Immature natural killer cell (primary cell): ENCODE measurements at regions not wholly inside any gene's neighbourhood (a gene's known extent, or its start where the extent isn't known, plus 50 kb on each side); places are given as distances from the start of the nearest gene placed in this dataset.

ENCODE experiments used
- DNase-seq, 3 donors: peaks; one replicate each; pipeline ENCODE4 v3.0.0; 2022; ENCODE audit warnings: mixed read lengths in 1 of 3
- H3K27ac Mint-ChIP-seq, 6 donors: one replicate each; pipeline ENCODE4 v1.8.0; 2020; ENCODE audit warnings: mixed read lengths in 6 of 6, mild to moderate bottlenecking in 5 of 6, inconsistent platforms in 4 of 6, moderate library complexity in 3 of 6
- H3K27me3 Mint-ChIP-seq, 3 donors: one replicate each; pipeline ENCODE4 v1.8.0; 2020 to 2021; ENCODE audit warnings: low read depth in 3 of 3, mild to moderate bottlenecking in 3 of 3, mixed read lengths in 3 of 3, moderate library complexity in 3 of 3, inconsistent platforms in 1 of 3
- H3K36me3 Mint-ChIP-seq, 3 donors: one replicate each; pipeline ENCODE4 v1.8.0; 2020; ENCODE audit warnings: mixed read lengths in 3 of 3, inconsistent platforms in 2 of 3, mild to moderate bottlenecking in 2 of 3
- H3K4me1 Mint-ChIP-seq, 2 donors: one replicate each; pipeline ENCODE4 v1.8.0; 2020; ENCODE audit warnings: inconsistent platforms in 2 of 2, mild to moderate bottlenecking in 2 of 2, mixed read lengths in 2 of 2, moderate library complexity in 1 of 2
- H3K4me3 Mint-ChIP-seq, 5 donors: one replicate each; pipeline ENCODE4 v1.8.0; 2020; ENCODE audit warnings: mild to moderate bottlenecking in 5 of 5, mixed read lengths in 5 of 5, inconsistent platforms in 3 of 5, moderate library complexity in 3 of 5
- H3K9me3 Mint-ChIP-seq, 6 donors: one replicate each; pipeline ENCODE4 v1.8.0; 2020; ENCODE audit warnings: mild to moderate bottlenecking in 6 of 6, mixed read lengths in 6 of 6, inconsistent platforms in 4 of 6, moderate library complexity in 3 of 6

GRCh38 chr10:3936422-3937040 is 151.5 kb upstream of the KLF6 start:
- H3K9me3 Mint-ChIP-seq, result no peaks in the 10 kb centered on the region
- H3K36me3 Mint-ChIP-seq, result peaks cover 0 to 3% (median 0%) of the 10 kb centered on the region in 3 donors
- H3K27me3 Mint-ChIP-seq, result peaks cover 0 to 4% (median 2%) of the 10 kb centered on the region in 3 donors
- H3K27ac Mint-ChIP-seq, result peak overlapping the region in 2 of 6 donors; percentile 64 to 83
- no peak for DNase-seq
- H3K4me1 Mint-ChIP-seq, result peaks cover 7 to 15% of the 10 kb centered on the region in 2 donors
- H3K4me3 Mint-ChIP-seq, result no peak overlapping the region

- peaks cover 0 to 2% (median under 1%) of the 10 kb centered on the region in 3 donors for H3K27me3 Mint-ChIP-seq
- H3K9me3 Mint-ChIP-seq, result no peaks in the 10 kb centered on the region
- DNase-seq, result no peak
- peak overlapping the region in 2 of 5 donors; percentile 13 to 78 for H3K4me3 Mint-ChIP-seq
- peaks cover 7 to 15% of the 10 kb centered on the region in 2 donors for H3K4me1 Mint-ChIP-seq
- peaks cover 0 to 3% (median 0%) of the 10 kb centered on the region in 3 donors for H3K36me3 Mint-ChIP-seq
- peak overlapping the region in 2 of 6 donors; percentile 82 to 98 for H3K27ac Mint-ChIP-seq
These were observed 150.9 kb upstream of the KLF6 start for GRCh38 chr10:3935933-3936359.

- Mint-ChIP-seq H3K4me3 (peak overlapping the region; percentile 40 to 78 (median 51)), H3K27ac (peak overlapping the region; percentile 41 to 98 (median 80)), H3K36me3 (peaks cover 0 to 3% (median 0%) of the 10 kb centered on the region in 3 donors), H3K9me3 (no peaks in the 10 kb centered on the region), H3K27me3 (peaks cover 0 to 2% (median 0%) of the 10 kb centered on the region in 3 donors), H3K4me1 (peaks cover 7 to 15% of the 10 kb centered on the region in 2 donors)
- DNase-seq, result peak; percentile 14 to 61 (median 20)
These were observed 150.1 kb upstream of the KLF6 start for GRCh38 chr10:3935141-3935540.

- H3K4me1 Mint-ChIP-seq, result peaks cover 7 to 15% of the 10 kb centered on the region in 2 donors
- H3K4me3 Mint-ChIP-seq, result no peak overlapping the region
- no peak for DNase-seq
- peaks cover 0 to 6% (median 0%) of the 10 kb centered on the region in 3 donors for H3K36me3 Mint-ChIP-seq
- peak overlapping the region in 1 of 6 donors; percentile 41 for H3K27ac Mint-ChIP-seq
- peaks cover 0 to 2% (median 0%) of the 10 kb centered on the region in 3 donors for H3K27me3 Mint-ChIP-seq
- H3K9me3 Mint-ChIP-seq, result no peaks in the 10 kb centered on the region
These were observed 148.7 kb upstream of the KLF6 start for GRCh38 chr10:3933733-3934132.

- peaks cover 0 to 6% (median 0%) of the 10 kb centered on the region in 3 donors for H3K36me3 Mint-ChIP-seq
- peaks cover 0 to 2% (median 0%) of the 10 kb centered on the region in 3 donors for H3K27me3 Mint-ChIP-seq
- H3K4me1 Mint-ChIP-seq, result peaks cover 7 to 15% of the 10 kb centered on the region in 2 donors
- no peak for DNase-seq
- no peak overlapping the region for H3K27ac Mint-ChIP-seq
- no peaks in the 10 kb centered on the region for H3K9me3 Mint-ChIP-seq
- H3K4me3 Mint-ChIP-seq, result no peak overlapping the region
These were observed 147.8 kb upstream of the KLF6 start for GRCh38 chr10:3932597-3933375.

GRCh38 chr10:3931901-3932300 is 146.9 kb upstream of the KLF6 start:
- no peak overlapping the region for H3K4me3 Mint-ChIP-seq
- no peak overlapping the region for H3K27ac Mint-ChIP-seq
- no peaks in the 10 kb centered on the region for H3K9me3 Mint-ChIP-seq
- H3K27me3 Mint-ChIP-seq, result peaks cover 0 to 3% (median 2%) of the 10 kb centered on the region in 3 donors
- peaks cover 0 to 6% (median 0%) of the 10 kb centered on the region in 3 donors for H3K36me3 Mint-ChIP-seq
- no peak for DNase-seq
- peaks cover 7 to 15% of the 10 kb centered on the region in 2 donors for H3K4me1 Mint-ChIP-seq

- H3K4me1 Mint-ChIP-seq, result peaks cover 7 to 15% of the 10 kb centered on the region in 2 donors
- no peak for DNase-seq
- peaks cover 0 to 6% (median 0%) of the 10 kb centered on the region in 3 donors for H3K36me3 Mint-ChIP-seq
- peaks cover 0 to 3% (median 2%) of the 10 kb centered on the region in 3 donors for H3K27me3 Mint-ChIP-seq
- H3K27ac Mint-ChIP-seq, result no peak overlapping the region
- no peaks in the 10 kb centered on the region for H3K9me3 Mint-ChIP-seq
- H3K4me3 Mint-ChIP-seq, result no peak overlapping the region
These were observed 146.2 kb upstream of the KLF6 start for GRCh38 chr10:3931224-3931623.

- Mint-ChIP-seq H3K9me3 (no peaks in the 10 kb centered on the region), H3K4me3 (no peak overlapping the region)
These were observed 143.6 kb upstream of the KLF6 start for GRCh38 chr10:3928569-3928968.

GRCh38 chr10:3928078-3928477 is 143.1 kb upstream of the KLF6 start:
- no peak overlapping the region for H3K4me3 Mint-ChIP-seq
- no peak for DNase-seq
- H3K9me3 Mint-ChIP-seq, result no peaks in the 10 kb centered on the region
- peaks cover 5 to 8% of the 10 kb centered on the region in 2 donors for H3K4me1 Mint-ChIP-seq
- peaks cover 0 to 6% (median 0%) of the 10 kb centered on the region in 3 donors for H3K36me3 Mint-ChIP-seq
- H3K27me3 Mint-ChIP-seq, result peaks cover 2 to 5% (median 2%) of the 10 kb centered on the region in 3 donors
- no peak overlapping the region for H3K27ac Mint-ChIP-seq

More at GRCh38 chr10:3928569-3928968, 143.6 kb upstream of the KLF6 start:
- Mint-ChIP-seq H3K36me3 (peaks cover 0 to 6% (median 0%) of the 10 kb centered on the region in 3 donors), H3K4me1 (peaks cover 5 to 8% of the 10 kb centered on the region in 2 donors), H3K27ac (peak overlapping the region in 1 of 6 donors; percentile 24), H3K27me3 (peaks cover 2 to 5% (median 2%) of the 10 kb centered on the region in 3 donors)
- DNase-seq, result no peak

- Mint-ChIP-seq H3K36me3 (peaks cover 0 to 6% (median 0%) of the 10 kb centered on the region in 3 donors), H3K4me3 (no peak overlapping the region), H3K9me3 (no peaks in the 10 kb centered on the region), H3K27ac (no peak overlapping the region), H3K27me3 (peaks cover 0 to 5% (median 2%) of the 10 kb centered on the region in 3 donors), H3K4me1 (peaks cover 5 to 8% of the 10 kb centered on the region in 2 donors)
- no peak for DNase-seq
These were observed 141.9 kb upstream of the KLF6 start for GRCh38 chr10:3926675-3927525.

- peaks cover 5 to 8% of the 10 kb centered on the region in 2 donors for H3K4me1 Mint-ChIP-seq
These were observed 141.2 kb upstream of the KLF6 start for GRCh38 chr10:3926258-3926657.

GRCh38 chr10:3925184-3925583 is 140.2 kb upstream of the KLF6 start:
- Mint-ChIP-seq H3K36me3 (peaks cover 0 to 6% (median 0%) of the 10 kb centered on the region in 3 donors), H3K9me3 (no peaks in the 10 kb centered on the region), H3K4me3 (no peak overlapping the region), H3K4me1 (peaks cover 5 to 8% of the 10 kb centered on the region in 2 donors), H3K27me3 (peaks cover 2 to 5% (median 2%) of the 10 kb centered on the region in 3 donors), H3K27ac (peak overlapping the region in 2 of 6 donors; percentile 6 to 74)
- no peak for DNase-seq

More at GRCh38 chr10:3926258-3926657, 141.2 kb upstream of the KLF6 start:
- no peaks in the 10 kb centered on the region for H3K9me3 Mint-ChIP-seq
- H3K27me3 Mint-ChIP-seq, result peaks cover 2 to 5% (median 2%) of the 10 kb centered on the region in 3 donors
- no peak overlapping the region for H3K27ac Mint-ChIP-seq
- no peak overlapping the region for H3K4me3 Mint-ChIP-seq
- H3K36me3 Mint-ChIP-seq, result peaks cover 0 to 6% (median 0%) of the 10 kb centered on the region in 3 donors
- DNase-seq, result no peak

GRCh38 chr10:3924344-3924743 is 139.3 kb upstream of the KLF6 start:
- peaks cover 2 to 5% (median 3%) of the 10 kb centered on the region in 3 donors for H3K27me3 Mint-ChIP-seq
- no peaks in the 10 kb centered on the region for H3K36me3 Mint-ChIP-seq
- peaks cover 5 to 8% of the 10 kb centered on the region in 2 donors for H3K4me1 Mint-ChIP-seq
- DNase-seq, result no peak
- no peaks in the 10 kb centered on the region for H3K9me3 Mint-ChIP-seq
- no peak overlapping the region for H3K27ac Mint-ChIP-seq
- H3K4me3 Mint-ChIP-seq, result no peak overlapping the region
